ENCODE measurements at regions not wholly inside any gene's neighbourhood (a gene's known extent, or its start where the extent isn't known, plus 50 kb on each side); places are given as distances from the start of the nearest gene placed in this dataset.
"Not testable (repeated sequence)": the region's sequence is repeated elsewhere in the genome, so short reads cannot be mapped to it uniquely, and the experiment has no call there.

DNA sequence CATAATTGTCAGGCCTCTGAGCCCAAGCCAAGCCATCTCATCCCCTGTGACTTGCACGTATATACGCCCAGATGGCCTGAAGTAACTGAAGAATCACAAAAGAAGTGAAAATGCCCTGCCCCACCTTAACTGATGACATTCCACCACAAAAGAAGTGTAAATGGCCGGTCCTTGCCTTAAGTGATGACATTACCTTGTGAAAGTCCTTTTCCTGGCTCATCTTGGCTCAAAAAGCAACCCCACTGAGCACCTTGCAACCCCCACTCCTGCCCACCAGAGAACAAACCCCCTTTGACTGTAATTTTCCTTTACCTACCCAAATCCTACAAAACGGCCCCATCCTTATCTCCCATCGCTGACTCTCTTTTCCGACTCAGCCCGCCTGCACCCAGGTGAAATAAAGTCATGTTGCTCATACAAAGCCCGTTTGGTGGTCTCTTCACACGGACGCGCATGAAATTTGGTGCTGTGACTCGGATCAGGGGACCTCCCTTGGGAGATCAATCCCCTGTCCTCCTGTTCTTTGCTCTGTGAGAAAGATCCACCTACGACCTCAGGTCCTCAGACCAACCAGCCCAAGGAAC is 692.1 kb downstream of the EFNA5 start:
- not testable (repeated sequence) for DNase-seq

DNA sequence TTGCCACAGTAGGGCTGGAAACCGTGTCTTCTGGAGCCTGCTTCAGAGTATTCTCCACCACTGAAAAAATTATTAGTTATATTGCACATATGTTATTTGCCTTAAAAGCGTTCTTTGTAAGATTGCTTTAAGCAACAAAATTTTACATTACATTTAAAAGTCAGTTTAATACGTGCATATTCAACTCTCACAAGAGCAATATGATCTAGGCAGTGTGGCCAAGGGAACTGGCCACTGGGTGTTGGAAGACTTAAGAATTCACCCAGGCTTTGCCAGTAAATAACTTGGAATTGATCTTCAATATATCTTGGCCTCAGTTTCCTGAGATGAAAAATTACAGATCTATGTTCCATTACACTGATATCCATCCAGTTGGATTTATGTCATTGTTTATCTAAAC is 694.4 kb downstream of the EFNA5 start:
- DNase-seq = no peak

DNA sequence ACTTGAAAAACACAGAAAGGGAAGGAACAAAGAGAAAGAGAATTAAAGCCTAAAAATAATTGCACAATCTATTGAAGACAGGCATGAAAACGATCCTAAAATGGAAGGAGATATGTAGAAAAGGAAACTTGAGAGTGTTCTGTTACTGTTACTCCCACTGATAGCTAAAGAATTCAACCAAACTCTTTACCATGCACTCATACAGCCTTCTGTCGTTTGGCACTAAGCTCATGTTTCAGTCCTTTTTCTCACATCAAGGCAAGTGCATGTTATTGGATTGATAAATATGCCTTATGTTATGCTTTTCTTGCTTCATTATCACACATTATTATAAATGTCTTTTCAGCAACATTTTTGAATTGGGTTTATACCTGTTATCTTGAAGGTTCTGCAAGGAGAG is 696.5 kb downstream of the EFNA5 start:
- no peak for DNase-seq

DNA sequence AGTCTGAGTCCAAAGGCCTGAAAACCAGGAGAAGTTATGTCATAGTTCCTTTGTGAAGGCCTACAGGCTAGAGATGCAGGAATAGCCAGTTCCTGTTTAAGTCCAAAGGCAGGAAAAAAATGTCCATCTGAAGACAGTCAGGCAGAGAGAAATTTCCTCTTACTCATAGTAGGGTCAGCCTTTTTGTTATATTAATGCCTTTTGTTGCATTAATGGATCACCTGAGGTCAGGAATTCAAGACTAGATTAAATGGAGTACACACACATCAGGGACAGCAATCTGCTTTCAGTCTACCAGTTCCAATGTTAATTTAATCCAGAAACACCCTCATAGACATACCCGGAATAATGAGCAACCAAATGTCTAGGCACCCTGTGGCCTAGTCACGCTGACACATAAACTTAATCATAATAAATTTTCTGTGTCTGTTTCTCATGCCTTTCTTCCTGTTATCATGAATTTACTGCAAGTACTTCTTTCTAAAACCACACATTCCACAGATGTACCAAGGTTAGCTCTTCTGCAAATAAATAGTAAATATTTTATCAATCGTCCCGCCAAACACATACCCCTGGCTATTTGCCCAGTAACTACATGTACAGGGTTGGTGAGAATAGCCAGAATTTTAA is 703.9 kb downstream of the EFNA5 start:
- no peak for DNase-seq

DNA sequence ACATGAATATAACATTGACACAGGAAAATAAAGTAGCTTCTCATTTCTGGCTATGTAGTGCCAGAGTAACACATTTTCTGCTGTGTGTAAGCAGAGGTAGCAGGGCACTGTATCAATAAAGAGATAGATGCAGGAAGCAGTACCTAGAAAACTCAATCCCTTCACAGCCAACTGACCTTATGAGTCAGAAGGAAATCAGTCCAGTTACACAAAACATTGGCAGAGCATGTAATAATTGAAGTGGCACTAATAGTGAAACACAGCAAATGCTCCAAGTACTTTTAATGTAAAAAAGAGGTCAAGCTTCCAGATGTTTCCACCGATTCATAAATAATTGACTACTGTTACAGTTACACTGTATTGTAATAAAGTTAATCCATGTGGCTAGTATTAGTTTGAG is 706.6 kb downstream of the EFNA5 start:
- no peak for DNase-seq

DNA sequence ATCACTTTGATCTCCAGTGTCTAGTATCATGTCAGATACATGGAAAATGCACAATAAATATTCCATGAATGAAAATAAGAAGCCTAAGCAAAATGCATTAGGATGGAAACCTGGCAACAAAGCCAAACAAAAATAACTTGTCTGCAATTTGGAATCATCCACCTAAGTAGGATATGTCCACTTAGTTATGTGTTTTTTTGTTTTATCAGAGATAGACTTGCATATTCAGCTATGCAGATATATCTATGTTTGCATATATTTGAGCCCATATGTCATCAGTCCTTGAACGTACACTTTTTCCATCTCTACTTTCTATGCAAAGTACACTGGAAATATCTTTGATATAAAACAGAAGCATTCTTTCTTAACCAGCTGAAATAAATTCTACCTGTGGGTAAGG is 707.1 kb downstream of the EFNA5 start:
- no peak for DNase-seq

DNA sequence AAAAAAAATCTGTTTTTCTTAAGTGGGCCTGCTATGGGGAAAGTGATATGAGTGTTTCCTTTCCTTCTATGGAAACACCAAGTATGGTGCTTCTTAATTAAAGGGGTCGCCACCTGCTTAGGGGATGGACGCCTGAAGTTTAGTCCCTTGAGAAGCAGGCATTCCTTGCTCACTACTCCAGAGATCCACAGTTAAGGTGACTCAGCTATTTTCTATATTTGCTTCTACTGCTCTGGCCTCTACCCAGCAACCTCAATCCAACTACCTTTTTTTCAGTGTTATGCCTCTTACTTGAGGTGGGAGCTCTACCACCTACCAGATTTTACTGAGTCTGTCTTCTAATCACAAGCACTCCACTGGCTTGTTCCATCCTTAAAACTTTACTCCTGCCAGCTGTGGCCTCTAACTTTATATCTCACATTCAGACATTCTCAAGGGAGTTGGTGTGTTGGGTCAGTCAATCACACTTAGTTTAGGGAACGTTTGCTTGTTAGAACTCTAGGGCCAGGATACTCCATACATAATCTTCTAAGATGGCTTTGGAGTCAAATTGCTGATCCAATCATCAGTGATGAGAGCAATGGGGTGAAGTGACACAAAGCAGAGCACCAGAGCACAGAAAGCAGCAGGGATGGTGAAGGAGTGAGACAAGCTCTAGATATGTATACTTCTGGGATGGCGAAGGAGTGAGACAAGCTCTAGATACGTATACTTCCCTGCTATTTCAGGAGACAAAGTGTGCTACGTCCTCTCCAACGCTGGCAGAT is 708.1 kb downstream of the EFNA5 start:
- DNase-seq = no peak

DNA sequence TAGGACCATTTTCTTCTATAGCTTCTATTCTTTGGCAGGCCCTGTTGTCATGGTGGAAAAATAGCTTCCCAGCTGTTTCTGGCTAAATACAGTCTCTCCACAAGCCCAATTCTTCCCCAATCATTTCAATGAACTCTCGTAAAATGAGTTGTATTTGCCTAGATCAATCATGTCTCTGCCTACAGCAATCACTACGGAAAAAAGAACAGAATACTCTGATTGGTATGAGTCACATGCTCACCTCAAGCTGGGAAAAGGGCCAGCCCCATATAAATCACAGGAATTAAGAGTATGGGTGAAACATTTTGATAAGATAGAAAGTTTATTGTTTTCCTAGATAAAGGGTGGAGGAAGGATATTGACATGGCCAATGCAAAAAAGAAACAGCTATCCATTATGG is 711.4 kb downstream of the EFNA5 start:
- DNase-seq = no peak

DNA sequence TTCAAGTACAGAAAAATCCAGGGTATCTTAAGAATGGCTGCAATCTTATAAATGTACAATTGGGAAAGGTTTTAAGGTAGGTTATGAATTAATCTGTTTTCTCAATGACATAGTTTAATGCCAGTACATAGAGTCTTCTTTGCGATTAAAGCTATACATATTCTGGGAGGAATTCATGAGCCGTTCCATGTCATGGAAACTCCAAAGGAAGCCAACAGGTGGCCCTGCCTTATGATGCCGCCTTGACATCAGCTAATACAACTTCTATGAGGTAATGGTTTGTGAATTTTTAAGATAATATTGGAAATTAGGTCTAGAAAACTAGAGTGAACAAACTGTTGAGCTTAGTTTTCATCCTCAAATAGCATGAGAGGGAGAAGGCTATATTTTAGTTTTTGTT is 713.4 kb downstream of the EFNA5 start:
- DNase-seq = no peak

DNA sequence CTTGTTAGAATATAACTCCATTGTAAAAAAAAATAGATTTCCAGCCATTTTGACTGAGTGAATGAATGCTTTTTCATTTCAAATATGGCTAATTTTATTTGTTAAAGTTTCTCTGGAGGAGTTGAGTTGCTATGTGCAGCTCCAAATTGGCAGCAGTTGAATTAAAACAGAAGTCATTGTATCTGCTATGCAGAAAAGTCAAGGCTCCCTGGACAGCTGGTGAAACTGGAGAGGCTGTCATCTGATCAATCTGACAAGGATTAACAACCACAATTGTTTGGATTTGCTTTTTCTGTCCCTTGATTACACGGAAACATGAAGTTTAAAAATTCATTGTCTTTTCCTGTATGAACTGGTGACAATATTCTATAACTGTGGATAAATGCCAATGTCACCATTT is 713.9 kb downstream of the EFNA5 start:
- no peak for DNase-seq

DNA sequence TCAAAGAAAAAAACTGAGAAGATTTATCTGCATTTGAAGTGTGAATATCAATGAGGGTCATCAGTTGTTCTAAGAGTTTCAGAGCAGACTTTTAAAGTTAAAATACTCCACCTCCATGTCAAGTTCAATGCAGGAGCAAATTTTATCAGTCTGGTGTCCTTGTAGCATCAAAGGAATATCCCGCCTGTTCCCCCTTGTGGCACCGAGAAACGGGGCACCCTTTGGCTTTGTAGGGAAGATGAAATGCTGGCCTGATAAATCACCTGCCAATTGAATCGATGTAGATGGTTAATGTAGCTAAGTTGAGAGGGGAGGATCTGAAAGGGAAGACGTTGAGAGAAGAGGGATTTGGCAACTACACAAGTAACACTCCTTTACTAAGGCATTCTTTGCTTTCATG is 714.5 kb downstream of the EFNA5 start:
- DNase-seq = no peak

DNA sequence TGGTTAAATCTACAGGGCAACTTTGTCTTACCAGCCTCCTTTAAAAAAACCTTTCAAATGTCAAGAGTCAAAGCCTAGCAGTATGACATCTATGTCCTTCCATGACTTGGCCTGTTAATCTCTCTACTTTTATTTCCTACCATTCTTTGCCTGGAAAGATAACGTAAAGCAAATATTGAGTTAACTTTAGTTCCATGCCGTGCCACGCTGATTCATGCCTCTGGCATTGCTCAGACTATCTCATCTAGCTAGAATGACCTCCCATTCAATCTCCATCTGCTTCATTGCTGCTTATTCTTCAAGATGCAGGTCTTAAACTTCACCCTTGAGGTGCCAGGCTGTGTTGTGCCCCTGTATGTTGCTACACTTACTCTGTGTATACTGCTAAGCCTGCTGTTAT is 729.8 kb downstream of the EFNA5 start:
- DNase-seq = no peak

DNA sequence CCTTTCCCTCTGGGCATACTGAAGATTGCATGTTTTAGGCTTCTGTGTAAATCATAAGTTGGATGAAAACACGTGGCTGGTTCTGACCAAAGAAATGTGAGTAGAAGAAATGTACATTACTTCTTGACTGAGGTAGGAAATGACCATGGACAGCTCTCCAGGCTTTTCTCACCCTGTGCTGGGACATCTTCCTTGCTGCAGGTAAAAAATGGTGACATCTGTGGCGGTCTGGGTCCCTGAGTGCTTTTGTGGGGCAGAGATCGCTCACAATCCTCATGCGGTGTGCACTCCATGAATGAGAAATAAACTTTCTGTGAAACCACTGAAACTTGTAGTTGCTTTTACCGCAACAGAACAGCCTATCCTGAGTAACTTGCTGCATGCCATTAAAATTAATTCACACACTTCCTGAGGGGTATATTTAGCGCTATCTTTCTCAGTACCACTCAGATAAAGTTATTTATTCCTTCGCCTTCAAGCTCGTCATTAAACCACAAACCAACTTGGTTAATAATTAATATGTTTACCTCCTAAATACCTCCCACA is 730.4 kb downstream of the EFNA5 start:
- DNase-seq = no peak

DNA sequence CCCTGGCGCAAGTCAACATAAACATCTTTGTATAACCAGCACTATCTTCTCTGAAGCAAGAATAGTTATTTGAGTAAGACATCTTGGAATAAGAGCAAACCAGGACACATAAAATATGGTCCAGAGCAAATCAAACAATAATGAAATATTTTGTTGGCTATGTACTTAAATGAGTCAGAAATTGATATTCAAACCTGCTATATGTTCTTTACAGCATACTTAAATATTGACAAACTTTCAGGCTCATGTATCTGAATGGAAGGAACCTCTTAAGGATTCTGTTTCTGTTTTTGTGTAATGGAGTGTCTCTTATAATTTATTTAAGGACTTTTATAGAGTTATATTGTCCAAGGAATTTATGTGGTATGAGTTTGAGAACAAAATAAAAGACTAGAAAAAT is 747.3 kb downstream of the EFNA5 start:
- DNase-seq = no peak

DNA sequence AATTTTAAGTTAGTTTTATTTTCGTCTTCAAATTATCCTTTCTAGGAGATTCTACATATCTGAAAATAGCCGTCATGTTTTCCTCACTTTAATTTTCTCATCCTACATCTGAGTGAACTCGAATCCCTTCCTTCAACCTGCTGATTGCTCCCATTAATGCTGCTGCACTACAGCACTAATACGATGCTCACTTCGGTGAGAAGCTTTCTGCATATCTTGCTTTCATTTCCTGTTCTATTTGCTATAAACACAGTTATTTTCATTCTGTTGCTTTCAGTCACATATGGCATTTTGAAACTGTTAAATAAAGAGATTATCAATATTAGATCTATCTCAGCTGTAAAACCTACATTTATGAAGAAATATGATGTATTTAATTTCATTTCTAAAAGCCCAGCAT is 749.2 kb downstream of the EFNA5 start:
- no peak for DNase-seq

DNA sequence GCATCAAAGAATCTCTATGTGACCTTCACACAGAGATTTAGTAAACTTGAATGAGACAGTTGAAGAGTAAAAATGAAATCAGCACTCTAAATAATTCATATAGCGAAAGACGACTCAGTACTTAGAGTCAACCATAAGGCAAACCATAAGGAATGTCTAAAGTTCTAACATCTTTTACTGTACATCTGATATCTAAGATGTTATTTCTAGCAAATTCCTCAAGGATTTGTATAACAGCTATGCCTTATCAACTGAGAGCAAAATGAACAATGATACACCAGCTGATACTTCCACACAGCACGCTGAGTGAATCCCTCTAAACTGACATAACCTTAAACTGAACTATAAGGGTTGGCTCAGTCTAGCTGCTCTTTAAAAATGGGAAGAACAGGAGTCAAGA is 760.3 kb downstream of the EFNA5 start:
- DNase-seq = no peak

DNA sequence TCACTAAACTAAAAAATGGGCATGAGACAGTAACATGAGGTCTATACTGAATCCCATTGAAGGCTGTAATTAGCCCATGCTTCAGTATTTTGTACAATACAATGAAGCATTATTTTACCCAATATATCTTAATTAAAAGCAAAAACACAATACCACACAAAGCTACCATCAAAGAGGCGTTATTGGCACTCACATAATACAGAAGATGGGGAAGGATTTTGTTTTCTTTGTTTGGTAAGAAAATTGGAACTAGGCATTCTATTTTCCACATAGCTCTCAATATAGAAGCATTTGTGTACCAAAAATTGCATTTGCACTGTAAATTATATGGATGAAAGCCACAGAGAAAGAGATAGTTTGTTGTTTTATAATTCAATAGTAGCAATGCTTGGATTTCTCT is 761.0 kb downstream of the EFNA5 start:
- no peak for DNase-seq

DNA sequence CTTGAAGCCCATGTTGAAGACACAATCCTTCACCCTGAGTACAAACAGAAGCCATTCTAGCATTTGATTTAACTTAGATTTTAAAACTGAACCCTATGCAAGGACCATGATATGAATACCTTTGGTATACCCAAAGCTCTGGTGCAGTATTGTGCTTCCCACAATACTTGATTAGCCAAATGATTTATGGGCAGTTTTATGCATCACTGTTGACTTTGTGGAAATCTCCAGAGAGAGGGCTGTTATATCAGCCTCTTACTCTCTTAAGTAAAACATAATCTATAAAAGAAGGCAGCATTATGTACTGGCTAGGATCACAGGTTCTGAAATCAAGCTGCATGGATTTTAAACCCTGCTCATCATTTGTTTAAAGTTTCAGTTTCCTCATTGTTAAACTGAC is 762.8 kb downstream of the EFNA5 start:
- DNase-seq = no peak

DNA sequence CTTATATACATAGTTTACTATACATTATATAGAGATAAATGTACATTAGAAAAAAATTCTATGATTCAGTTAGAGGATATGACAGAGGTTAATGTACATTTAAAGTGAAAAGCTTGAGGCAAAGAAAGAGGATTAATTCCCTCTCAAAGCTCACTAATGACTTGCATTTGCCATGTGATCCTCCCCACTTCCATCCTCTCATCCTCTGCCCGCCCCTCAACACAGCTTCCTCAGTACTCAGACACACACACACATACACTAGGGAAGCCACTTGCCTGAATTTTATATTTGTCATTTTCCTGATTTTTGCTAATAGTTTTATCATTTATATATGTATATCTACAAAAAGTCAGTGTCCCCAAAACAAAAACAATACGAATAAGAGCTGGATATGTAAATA is 764.5 kb downstream of the EFNA5 start:
- DNase-seq = no peak

DNA sequence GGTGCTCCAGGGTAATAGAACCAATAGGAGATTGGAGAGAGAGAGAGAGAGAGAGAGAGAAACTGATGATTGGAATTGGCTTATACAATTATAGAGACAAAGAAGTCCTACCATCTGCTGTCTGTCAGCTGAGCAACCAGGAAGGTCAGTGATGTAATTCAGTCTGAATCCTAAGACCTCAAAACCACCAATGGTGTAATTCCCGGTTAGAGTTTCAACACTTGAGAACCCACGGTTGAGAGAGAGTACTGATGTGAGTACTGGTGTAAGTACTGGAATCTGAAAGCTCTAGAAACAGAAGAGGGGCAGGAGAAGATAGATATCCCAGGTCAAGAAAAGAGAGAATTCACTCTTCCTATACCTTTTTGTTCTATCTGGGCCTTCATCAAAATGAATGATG is 775.8 kb downstream of the EFNA5 start:
- peak; percentile 29 for DNase-seq

DNA sequence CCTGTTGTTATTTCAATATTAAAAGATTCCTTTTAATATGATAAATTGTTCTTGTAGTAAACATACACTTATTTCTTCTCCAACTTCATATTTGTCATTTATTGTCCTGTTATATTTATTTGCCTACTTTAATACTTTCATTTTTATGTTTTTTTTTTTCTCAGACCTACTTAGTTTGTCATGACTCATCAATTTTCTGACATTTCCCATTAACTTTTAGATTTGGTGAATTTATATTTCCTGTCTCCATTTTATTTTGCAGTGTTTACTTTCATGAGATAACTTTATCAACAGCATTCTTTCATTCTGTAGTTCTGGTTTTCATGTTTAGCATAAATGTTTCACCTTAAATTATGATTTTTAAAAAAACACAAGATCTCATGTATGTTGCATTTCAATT is 788.7 kb downstream of the EFNA5 start:
- DNase-seq = no peak

DNA sequence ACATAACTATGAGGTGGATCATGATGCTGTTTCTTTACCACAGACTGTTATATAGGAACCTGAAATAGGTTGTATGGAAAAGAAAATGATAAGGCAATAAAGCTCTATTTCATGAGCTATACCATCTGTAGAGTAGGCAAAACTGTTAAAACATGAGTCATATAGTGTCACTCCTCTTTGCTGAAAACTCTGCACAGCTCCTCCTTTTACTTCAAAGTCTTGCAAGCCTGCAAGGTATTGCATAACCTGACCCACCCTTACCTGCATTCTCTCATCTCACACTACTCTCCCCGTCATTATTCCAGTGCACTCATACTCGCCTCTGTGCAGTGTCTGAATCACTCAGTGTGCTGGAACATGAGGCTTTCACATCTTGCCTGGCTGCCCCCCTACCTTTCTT is 790.1 kb downstream of the EFNA5 start:
- DNase-seq = no peak

DNA sequence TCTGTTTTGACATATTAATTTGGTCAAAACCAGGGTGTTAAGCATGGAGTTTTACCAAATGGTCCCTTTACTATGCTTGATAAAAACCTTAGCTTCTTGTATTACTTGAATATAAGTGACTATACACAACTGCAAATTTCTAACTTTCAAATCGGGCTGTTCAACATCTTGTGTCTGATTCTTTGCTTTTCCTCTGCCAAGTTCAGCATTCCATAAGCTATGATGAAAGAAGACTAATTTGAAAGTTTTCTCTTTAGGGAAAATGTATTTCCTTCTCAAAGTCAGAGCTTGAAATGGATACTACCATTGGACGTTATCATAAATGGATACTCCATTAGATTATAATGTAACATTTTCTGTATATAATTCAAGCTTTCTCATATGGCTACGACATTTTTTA is 792.9 kb downstream of the EFNA5 start:
- DNase-seq = no peak

DNA sequence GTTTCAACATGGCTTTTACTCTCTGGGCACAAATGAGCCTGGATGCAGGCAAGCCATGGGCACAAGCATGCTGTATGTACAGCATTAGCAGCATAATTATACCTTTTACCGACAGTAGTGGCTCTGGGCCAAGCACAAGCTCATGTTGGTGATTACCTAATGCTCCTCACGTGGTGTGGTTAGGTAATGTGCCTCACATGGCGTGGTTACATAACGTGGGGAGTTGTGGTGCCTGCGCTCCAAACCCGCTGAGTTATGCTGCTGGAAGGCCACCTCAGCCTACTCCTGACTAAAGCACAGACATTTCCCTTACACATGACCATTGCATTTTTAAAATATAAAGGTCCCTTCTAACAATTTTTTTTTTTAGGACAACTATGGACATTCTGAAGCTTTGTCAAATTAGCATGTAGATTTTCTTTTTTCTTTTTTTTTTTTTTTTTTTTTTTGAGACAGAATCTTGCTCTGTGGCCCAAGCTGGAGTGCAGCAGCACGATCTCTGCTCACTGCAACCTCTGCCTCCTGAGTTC is 794.0 kb downstream of the EFNA5 start:
- DNase-seq = no peak
